H9 (cell line): ENCODE measurements at regions not wholly inside any gene's neighbourhood (a gene's known extent, or its start where the extent isn't known, plus 50 kb on each side); places are given as distances from the start of the nearest gene placed in this dataset.

Experiments
- DNase-seq: peaks from one replicate; pipeline ENCODE4 v3.0.0-alpha.2; 2017
- H2AFZ ChIP-seq: one replicate; pipeline ENCODE4 v1.6.1; 2013; ENCODE audit warnings: mild to moderate bottlenecking, low read length, control low read depth, moderate library complexity
- H2AK5ac ChIP-seq: 2 replicates; pipeline ENCODE4 v1.6.1; 2013; ENCODE audit warnings: low read length, control low read depth, mixed read lengths; ENCODE audit not compliant: insufficient read length
- H2BK120ac ChIP-seq: one replicate; pipeline ENCODE4 v1.6.1; 2013; ENCODE audit warnings: low read depth, mild to moderate bottlenecking, low read length, control low read depth, inconsistent platforms; ENCODE audit not compliant: poor library complexity, severe bottlenecking
- H2BK12ac ChIP-seq: 2 replicates; pipeline ENCODE4 v1.6.1; 2013; ENCODE audit warnings: low read length, control low read depth, mixed read lengths, low read depth; ENCODE audit not compliant: insufficient read length
- H2BK15ac ChIP-seq: 2 replicates; pipeline ENCODE4 v1.6.1; 2013; ENCODE audit warnings: low read depth, low read length, control low read depth
- H2BK20ac ChIP-seq: one replicate; pipeline ENCODE4 v1.6.1; 2013; ENCODE audit warnings: low read depth, mild to moderate bottlenecking, low read length, control low read depth, inconsistent platforms; ENCODE audit not compliant: poor library complexity, severe bottlenecking
- H2BK5ac ChIP-seq: 2 replicates; pipeline ENCODE4 v1.6.1; 2013; ENCODE audit warnings: low read length, control low read depth, mixed read lengths; ENCODE audit not compliant: insufficient read length
- H3K14ac ChIP-seq: 2 replicates; pipeline ENCODE4 v1.6.1; 2013; ENCODE audit warnings: low read length, control low read depth; ENCODE audit not compliant: insufficient read depth
- H3K18ac ChIP-seq: 2 replicates; pipeline ENCODE4 v1.6.1; 2013; ENCODE audit warnings: low read depth, mild to moderate bottlenecking, mixed read lengths, low read length, control low read depth; ENCODE audit not compliant: insufficient read length
- H3K23ac ChIP-seq: 2 replicates; pipeline ENCODE4 v1.6.1; 2013; ENCODE audit warnings: low read length, control low read depth, mixed read lengths, low read depth; ENCODE audit not compliant: insufficient read length
- H3K23me2 ChIP-seq: 2 replicates; pipeline ENCODE4 v1.6.1; 2013; ENCODE audit warnings: low read depth, mild to moderate bottlenecking, mixed read lengths, low read length, control low read depth; ENCODE audit not compliant: insufficient read length, poor library complexity, severe bottlenecking
- H3K27ac ChIP-seq: 2 replicates; pipeline ENCODE4 v1.5.1; 2013; ENCODE audit warnings: low read length, control low read depth, mixed read lengths, low read depth; ENCODE audit not compliant: insufficient read length
- H3K27me3 ChIP-seq: 2 replicates; pipeline ENCODE4 v1.6.1; 2013; ENCODE audit warnings: low read length, control low read depth, inconsistent platforms; ENCODE audit not compliant: insufficient read depth
- H3K4ac ChIP-seq: 2 replicates; pipeline ENCODE4 v1.6.1; 2013; ENCODE audit warnings: low read depth, mild to moderate bottlenecking, control low read depth, inconsistent platforms, low read length, moderate library complexity
- H3K4me1 ChIP-seq: 2 replicates; pipeline ENCODE4 v1.6.1; 2013; ENCODE audit warnings: low read length, control low read depth, inconsistent platforms; ENCODE audit not compliant: insufficient read depth
- H3K4me2 ChIP-seq: 2 replicates; pipeline ENCODE4 v1.6.1; 2013; ENCODE audit warnings: low read length, control low read depth, mixed read lengths; ENCODE audit not compliant: insufficient read length, insufficient read depth
- H3K56ac ChIP-seq: 2 replicates; pipeline ENCODE4 v1.6.1; 2013; ENCODE audit warnings: low read depth, mild to moderate bottlenecking, mixed read lengths, low read length, control low read depth; ENCODE audit not compliant: insufficient read length
- H3K79me1 ChIP-seq: 2 replicates; pipeline ENCODE4 v1.6.1; 2013; ENCODE audit warnings: low read depth, mild to moderate bottlenecking, moderate library complexity, low read length, control low read depth, inconsistent platforms; ENCODE audit not compliant: insufficient read depth, poor library complexity, severe bottlenecking
- H3K79me2 ChIP-seq: 2 replicates; pipeline ENCODE4 v1.6.1; 2013; ENCODE audit warnings: low read length, control low read depth, inconsistent platforms; ENCODE audit not compliant: insufficient read depth
- H3K9ac ChIP-seq: 2 replicates; pipeline ENCODE4 v1.6.1; 2013; ENCODE audit warnings: low read length, control low read depth, mixed read lengths; ENCODE audit not compliant: insufficient read length; ENCODE audit errors: extremely low read depth
- H3K9me3 ChIP-seq: one replicate; pipeline ENCODE4 v1.6.1; 2013; ENCODE audit warnings: low read depth, low read length, inconsistent platforms; ENCODE audit not compliant: control insufficient read depth
- H3T11ph ChIP-seq: one replicate; pipeline ENCODE4 v1.6.1; 2013; ENCODE audit warnings: mild to moderate bottlenecking, low read length, control low read depth, inconsistent platforms
- H4K20me1 ChIP-seq: one replicate; pipeline ENCODE4 v1.6.1; 2013; ENCODE audit not compliant: control insufficient read depth, insufficient read length, insufficient read depth
- H4K5ac ChIP-seq: 2 replicates; pipeline ENCODE4 v1.6.1; 2013; ENCODE audit warnings: low read depth, mild to moderate bottlenecking, mixed read lengths, low read length, control low read depth; ENCODE audit not compliant: insufficient read length
- H4K8ac ChIP-seq: replicated peaks from 2 replicates; pipeline ENCODE4 v1.6.1; 2013; ENCODE audit warnings: low read length, control low read depth, mixed read lengths, low read depth; ENCODE audit not compliant: insufficient read length
- H4K91ac ChIP-seq: 2 replicates; pipeline ENCODE4 v1.6.1; 2013; ENCODE audit warnings: low read depth, mild to moderate bottlenecking, moderate library complexity, mixed read lengths, low read length, control low read depth; ENCODE audit not compliant: insufficient read length
- H3K27ac Mint-ChIP-seq, 3 experiments: 2 replicates in 2 of 3; 3 replicates in 1 of 3; pipeline ENCODE4 v1.8.0; 2020 to 2021; ENCODE audit warnings: mixed read lengths in 3 of 3, mild to moderate bottlenecking in 1 of 3, moderate library complexity in 1 of 3
- H3K27me3 Mint-ChIP-seq: 2 replicates; pipeline ENCODE4 v1.8.0; 2021; ENCODE audit warnings: low read depth, mild to moderate bottlenecking, moderate library complexity, mixed read lengths
- H3K36me3 Mint-ChIP-seq, 3 experiments: 2 replicates in 2 of 3; 3 replicates in 1 of 3; pipeline ENCODE4 v1.8.0; 2020 to 2021; ENCODE audit warnings: low read depth in 3 of 3, mixed read lengths in 3 of 3; ENCODE audit not compliant: insufficient read depth in 1 of 3
- H3K4me1 Mint-ChIP-seq, 2 experiments: 2 replicates each; pipeline ENCODE4 v1.8.0; 2020; ENCODE audit warnings: mixed read lengths in 2 of 2
- H3K4me3 Mint-ChIP-seq, 2 experiments: 2 replicates in 1 of 2; 3 replicates in 1 of 2; pipeline ENCODE4 v1.8.0; 2020 to 2021; ENCODE audit warnings: mild to moderate bottlenecking in 2 of 2, mixed read lengths in 2 of 2, moderate library complexity in 1 of 2
- H3K9me3 Mint-ChIP-seq, 2 experiments: 2 replicates in 1 of 2; 3 replicates in 1 of 2; pipeline ENCODE4 v1.8.0; 2020; ENCODE audit warnings: mild to moderate bottlenecking in 2 of 2, mixed read lengths in 2 of 2, moderate library complexity in 1 of 2
- WGBS: extraction: QIAGEN DNeasy Blood & Tissue Kit; methylation state at CpG from one replicate; pipeline ENCODE4 v1.1.7; 2013; ENCODE audit warnings: missing lambda C conversion rate, low lambda C conversion rate, mixed read lengths; ENCODE audit not compliant: insufficient read length; ENCODE audit errors: extremely low coverage; 5-methylcytosine and 5-hydroxymethylcytosine counted together
- TF ChIP-seq, protein P1 (sequence below): fragments of 200-600 bp; sonication (generic); conservative IDR thresholded peaks from 3 replicates; pipeline ENCODE4 v1.8.0; 2021; ENCODE audit warnings: antibody characterized with exemption, mild to moderate bottlenecking

DNA sequence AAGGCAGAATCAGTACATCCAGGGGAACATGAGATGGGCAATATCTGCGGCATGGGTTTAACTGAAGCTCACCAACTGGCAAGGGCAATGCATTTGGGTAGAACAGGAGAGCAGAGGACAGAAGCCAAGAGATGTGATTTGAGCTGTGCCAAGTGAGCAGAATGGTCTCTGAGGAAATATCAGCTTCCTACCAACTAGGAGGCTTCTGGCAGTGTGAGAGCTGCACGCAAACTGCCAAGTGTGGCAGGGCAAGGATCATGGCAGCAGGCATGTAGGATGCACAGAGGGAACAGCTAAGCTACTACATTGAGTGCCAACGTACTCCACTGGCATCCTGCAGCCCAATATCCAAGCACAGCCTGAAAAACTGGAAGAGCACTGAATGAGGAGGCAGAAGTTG, 1036.5 kb downstream of the TUSC7 start:
- Mint-ChIP-seq H3K9me3 (peaks cover 0 to 3% of the 10 kb centered on the region in 2 experiments; a peak in 2 of 5 replicates), H3K36me3 (peaks cover 0 to 2% (median 0%) of the 10 kb centered on the region in 3 experiments; a peak in 2 of 7 replicates), H3K4me1 (peaks cover 0 to 2% of the 10 kb centered on the region in 2 experiments; a peak in 1 of 4 replicates), H3K27me3 (no peaks in the 10 kb centered on the region), H3K4me3 (no peak overlapping the region), H3K27ac (no peak overlapping the region)
- no peaks in the 10 kb centered on the region for H3K23me2 ChIP-seq
- H2BK5ac ChIP-seq, result no peak overlapping the region
- DNase-seq, result no peak
- H3K27ac ChIP-seq, result no peak overlapping the region
- TF ChIP-seq, protein P1, sequence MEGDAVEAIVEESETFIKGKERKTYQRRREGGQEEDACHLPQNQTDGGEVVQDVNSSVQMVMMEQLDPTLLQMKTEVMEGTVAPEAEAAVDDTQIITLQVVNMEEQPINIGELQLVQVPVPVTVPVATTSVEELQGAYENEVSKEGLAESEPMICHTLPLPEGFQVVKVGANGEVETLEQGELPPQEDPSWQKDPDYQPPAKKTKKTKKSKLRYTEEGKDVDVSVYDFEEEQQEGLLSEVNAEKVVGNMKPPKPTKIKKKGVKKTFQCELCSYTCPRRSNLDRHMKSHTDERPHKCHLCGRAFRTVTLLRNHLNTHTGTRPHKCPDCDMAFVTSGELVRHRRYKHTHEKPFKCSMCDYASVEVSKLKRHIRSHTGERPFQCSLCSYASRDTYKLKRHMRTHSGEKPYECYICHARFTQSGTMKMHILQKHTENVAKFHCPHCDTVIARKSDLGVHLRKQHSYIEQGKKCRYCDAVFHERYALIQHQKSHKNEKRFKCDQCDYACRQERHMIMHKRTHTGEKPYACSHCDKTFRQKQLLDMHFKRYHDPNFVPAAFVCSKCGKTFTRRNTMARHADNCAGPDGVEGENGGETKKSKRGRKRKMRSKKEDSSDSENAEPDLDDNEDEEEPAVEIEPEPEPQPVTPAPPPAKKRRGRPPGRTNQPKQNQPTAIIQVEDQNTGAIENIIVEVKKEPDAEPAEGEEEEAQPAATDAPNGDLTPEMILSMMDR, result no peak
- no peak overlapping the region for H3T11ph ChIP-seq
- no peaks in the 10 kb centered on the region for H3K79me1 ChIP-seq
- H3K18ac ChIP-seq, result no peak overlapping the region
- no peak overlapping the region for H3K23ac ChIP-seq
- no peak overlapping the region for H4K8ac ChIP-seq
- H3K4ac ChIP-seq, result no peak overlapping the region
- H2BK15ac ChIP-seq, result no peak overlapping the region
- H2AFZ ChIP-seq, result no peak overlapping the region
- no peaks in the 10 kb centered on the region for H3K9me3 ChIP-seq
- no peak overlapping the region for H3K56ac ChIP-seq
- H3K27me3 ChIP-seq, result no peaks in the 10 kb centered on the region
- H3K14ac ChIP-seq, result no peak overlapping the region
- no peak overlapping the region for H2BK120ac ChIP-seq
- no peaks in the 10 kb centered on the region for H4K20me1 ChIP-seq
- WGBS, result no CpG with 5 or more reads among the region's 3 CpGs
- no peak overlapping the region for H2AK5ac ChIP-seq
- H2BK20ac ChIP-seq, result no peak overlapping the region
- H3K4me2 ChIP-seq, result no peak overlapping the region
- no peaks in the 10 kb centered on the region for H3K4me1 ChIP-seq
- no peaks in the 10 kb centered on the region for H3K79me2 ChIP-seq
- no peak overlapping the region for H3K9ac ChIP-seq
- H4K91ac ChIP-seq, result no peak overlapping the region
- no peak overlapping the region for H4K5ac ChIP-seq
- H2BK12ac ChIP-seq, result no peak overlapping the region
